ENCODE measurements at regions not wholly inside any gene's neighbourhood (a gene's known extent, or its start where the extent isn't known, plus 50 kb on each side); places are given as distances from the start of the nearest gene placed in this dataset.
"Not testable (repeated sequence)": the region's sequence is repeated elsewhere in the genome, so short reads cannot be mapped to it uniquely, and the experiment has no call there.

DNA sequence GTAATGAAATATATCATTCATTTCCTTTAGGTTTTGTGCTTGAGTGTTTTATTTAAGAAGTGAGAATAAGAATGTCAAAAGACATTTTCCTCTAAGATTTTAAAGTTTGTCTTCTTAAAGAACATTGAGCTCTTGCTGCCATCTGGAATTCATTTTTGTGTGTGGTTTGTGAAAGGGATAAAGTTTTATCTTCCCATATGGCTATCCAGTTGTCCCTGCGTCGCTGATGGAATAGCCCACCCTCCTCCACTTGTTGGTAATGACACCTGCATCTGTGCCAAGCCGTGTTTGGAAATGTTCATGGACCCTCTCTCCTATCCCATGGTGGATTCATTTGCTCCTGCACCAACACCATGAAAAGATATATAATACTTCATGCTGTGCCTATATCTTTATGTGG lies 901.5 kb downstream of the BRD1 start:
- Histone ChIP-seq H3K4me1 (ENCODE audit: control insufficient read depth in 1 of 2, insufficient read depth in 2 of 2, low read length in 2 of 2) (no peaks in the 10 kb centered on the region), H3K36me3 (ENCODE audit: control insufficient read depth in 1 of 2, insufficient read depth in 2 of 2, low read length in 2 of 2) (no peaks in the 10 kb centered on the region), H3K27ac (ENCODE audit: low read depth, low read length) (no peak overlapping the region), H3K4me3 (ENCODE audit: low read depth in 1 of 2, low read length in 2 of 2) (no peak overlapping the region), H3K9me3 (ENCODE audit: control insufficient read depth in 1 of 2, low read length in 2 of 2) (no peaks in the 10 kb centered on the region), H3K9ac (ENCODE audit: low read depth in 1 of 2, low read length in 2 of 2) (no peak overlapping the region), H3K27me3 (ENCODE audit: control insufficient read depth in 1 of 2, insufficient read depth in 2 of 2, low read length in 2 of 2) (no peaks in the 10 kb centered on the region)

- Histone ChIP-seq H3K9ac (ENCODE audit: low read depth in 1 of 2, low read length in 2 of 2) (no peak overlapping the region), H3K9me3 (ENCODE audit: control insufficient read depth in 1 of 2, low read length in 2 of 2) (no peaks in the 10 kb centered on the region), H3K4me3 (ENCODE audit: low read depth in 1 of 2, low read length in 2 of 2) (no peak overlapping the region), H3K27ac (ENCODE audit: low read depth, low read length) (no peak overlapping the region), H3K36me3 (ENCODE audit: control insufficient read depth in 1 of 2, insufficient read depth in 2 of 2, low read length in 2 of 2) (no peaks in the 10 kb centered on the region), H3K4me1 (ENCODE audit: control insufficient read depth in 1 of 2, insufficient read depth in 2 of 2, low read length in 2 of 2) (no peaks in the 10 kb centered on the region), H3K27me3 (ENCODE audit: control insufficient read depth in 1 of 2, insufficient read depth in 2 of 2, low read length in 2 of 2) (no peaks in the 10 kb centered on the region)
Measured at GRCh38 chr22:48925450-48925849, 902.2 kb downstream of the BRD1 start.

GRCh38 chr22:48923996-48924395 lies 903.7 kb downstream of the BRD1 start:
- no peak overlapping the region for H3K4me3 ChIP-seq (ENCODE audit: low read depth in 1 of 2, low read length in 2 of 2)
- no peak overlapping the region for H3K9ac ChIP-seq (ENCODE audit: low read depth in 1 of 2, low read length in 2 of 2)
- H3K36me3 ChIP-seq (ENCODE audit: control insufficient read depth in 1 of 2, insufficient read depth in 2 of 2, low read length in 2 of 2): no peaks in the 10 kb centered on the region
- H3K27ac ChIP-seq (ENCODE audit: low read depth, low read length): no peak overlapping the region
- H3K27me3 ChIP-seq (ENCODE audit: control insufficient read depth in 1 of 2, insufficient read depth in 2 of 2, low read length in 2 of 2): no peaks in the 10 kb centered on the region
- no peaks in the 10 kb centered on the region for H3K9me3 ChIP-seq (ENCODE audit: control insufficient read depth in 1 of 2, low read length in 2 of 2)
- H3K4me1 ChIP-seq (ENCODE audit: control insufficient read depth in 1 of 2, insufficient read depth in 2 of 2, low read length in 2 of 2): no peaks in the 10 kb centered on the region

- no peak overlapping the region for H3K27ac ChIP-seq (ENCODE audit: low read depth, low read length)
- H3K4me3 ChIP-seq (ENCODE audit: low read depth in 1 of 2, low read length in 2 of 2): no peak overlapping the region
- H3K36me3 ChIP-seq (ENCODE audit: control insufficient read depth in 1 of 2, insufficient read depth in 2 of 2, low read length in 2 of 2): no peaks in the 10 kb centered on the region
- H3K27me3 ChIP-seq (ENCODE audit: control insufficient read depth in 1 of 2, insufficient read depth in 2 of 2, low read length in 2 of 2): no peaks in the 10 kb centered on the region
- no peaks in the 10 kb centered on the region for H3K9me3 ChIP-seq (ENCODE audit: control insufficient read depth in 1 of 2, low read length in 2 of 2)
- no peaks in the 10 kb centered on the region for H3K4me1 ChIP-seq (ENCODE audit: control insufficient read depth in 1 of 2, insufficient read depth in 2 of 2, low read length in 2 of 2)
- no peak overlapping the region for H3K9ac ChIP-seq (ENCODE audit: low read depth in 1 of 2, low read length in 2 of 2)
Measured at GRCh38 chr22:48923165-48923865, 904.4 kb downstream of the BRD1 start.

DNA sequence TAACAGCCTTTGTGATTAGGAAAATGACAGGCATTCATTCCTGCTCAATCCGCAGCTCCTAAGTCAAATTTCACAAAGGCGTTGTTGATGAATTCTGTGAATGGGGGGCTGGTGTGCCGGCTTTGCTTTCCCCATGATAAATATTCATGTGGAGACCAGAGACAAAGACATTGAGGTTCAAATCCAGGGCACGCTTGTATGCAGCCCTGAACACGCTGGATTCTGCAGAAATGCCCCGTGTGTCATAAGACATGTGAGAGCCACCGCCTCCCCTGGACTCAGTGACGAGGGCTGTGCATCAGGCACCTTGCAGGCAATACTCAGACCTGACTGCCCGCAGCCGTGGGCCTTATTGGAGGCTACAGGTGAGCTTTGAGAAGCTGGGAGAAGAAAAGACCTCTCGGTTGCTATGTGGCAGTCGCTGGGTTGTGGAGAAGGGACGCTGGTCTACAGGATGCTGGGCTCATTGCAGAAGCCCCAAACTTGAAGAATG lies 906.2 kb downstream of the BRD1 start:
- Histone ChIP-seq H3K36me3 (ENCODE audit: control insufficient read depth in 1 of 2, insufficient read depth in 2 of 2, low read length in 2 of 2) (no peaks in the 10 kb centered on the region), H3K9me3 (ENCODE audit: control insufficient read depth in 1 of 2, low read length in 2 of 2) (no peaks in the 10 kb centered on the region), H3K4me3 (ENCODE audit: low read depth in 1 of 2, low read length in 2 of 2) (no peak overlapping the region), H3K27me3 (ENCODE audit: control insufficient read depth in 1 of 2, insufficient read depth in 2 of 2, low read length in 2 of 2) (no peaks in the 10 kb centered on the region), H3K27ac (ENCODE audit: low read depth, low read length) (no peak overlapping the region), H3K4me1 (ENCODE audit: control insufficient read depth in 1 of 2, insufficient read depth in 2 of 2, low read length in 2 of 2) (no peaks in the 10 kb centered on the region), H3K9ac (ENCODE audit: low read depth in 1 of 2, low read length in 2 of 2) (no peak overlapping the region)

DNA sequence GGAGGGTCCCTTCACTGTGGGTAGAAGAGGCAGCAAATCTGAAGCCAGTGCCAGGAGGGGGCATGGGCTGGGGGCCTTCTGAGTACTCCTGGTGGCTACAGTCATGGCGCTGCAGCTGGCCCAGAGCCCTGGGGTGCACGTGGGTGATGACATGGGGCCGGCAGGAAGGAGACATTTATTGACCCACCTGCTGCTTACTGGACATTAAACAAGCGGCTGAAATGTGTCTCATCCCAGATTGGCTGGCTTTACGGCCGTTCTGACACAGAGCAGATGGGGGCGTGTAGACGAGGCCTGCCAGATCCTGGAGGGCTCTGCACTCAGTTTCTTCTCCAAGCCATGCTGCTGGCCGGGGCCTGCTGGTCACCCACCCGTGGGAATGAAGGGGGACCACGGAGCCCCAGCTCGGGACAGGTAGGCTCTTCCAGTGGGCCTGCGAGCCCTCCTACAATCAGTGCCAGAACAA lies 906.9 kb downstream of the BRD1 start:
- H3K27me3 ChIP-seq (ENCODE audit: control insufficient read depth in 1 of 2, insufficient read depth in 2 of 2, low read length in 2 of 2): no peaks in the 10 kb centered on the region
- no peaks in the 10 kb centered on the region for H3K9me3 ChIP-seq (ENCODE audit: control insufficient read depth in 1 of 2, low read length in 2 of 2)
- H3K4me3 ChIP-seq (ENCODE audit: low read depth in 1 of 2, low read length in 2 of 2): no peak overlapping the region
- H3K4me1 ChIP-seq (ENCODE audit: control insufficient read depth in 1 of 2, insufficient read depth in 2 of 2, low read length in 2 of 2): no peaks in the 10 kb centered on the region
- no peak overlapping the region for H3K9ac ChIP-seq (ENCODE audit: low read depth in 1 of 2, low read length in 2 of 2)
- no peaks in the 10 kb centered on the region for H3K36me3 ChIP-seq (ENCODE audit: control insufficient read depth in 1 of 2, insufficient read depth in 2 of 2, low read length in 2 of 2)
- no peak overlapping the region for H3K27ac ChIP-seq (ENCODE audit: low read depth, low read length)

GRCh38 chr22:48919851-48920589 lies 907.7 kb downstream of the BRD1 start:
- H3K27me3 ChIP-seq (ENCODE audit: control insufficient read depth in 1 of 2, insufficient read depth in 2 of 2, low read length in 2 of 2): no peaks in the 10 kb centered on the region

GRCh38 chr22:48919187-48919590 lies 908.5 kb downstream of the BRD1 start:
- Histone ChIP-seq H3K9me3 (ENCODE audit: control insufficient read depth in 1 of 2, low read length in 2 of 2) (no peaks in the 10 kb centered on the region), H3K27me3 (ENCODE audit: control insufficient read depth in 1 of 2, insufficient read depth in 2 of 2, low read length in 2 of 2) (no peaks in the 10 kb centered on the region), H3K4me3 (ENCODE audit: low read depth in 1 of 2, low read length in 2 of 2) (no peak overlapping the region), H3K27ac (ENCODE audit: low read depth, low read length) (no peak overlapping the region), H3K36me3 (ENCODE audit: control insufficient read depth in 1 of 2, insufficient read depth in 2 of 2, low read length in 2 of 2) (no peaks in the 10 kb centered on the region), H3K4me1 (ENCODE audit: control insufficient read depth in 1 of 2, insufficient read depth in 2 of 2, low read length in 2 of 2) (no peaks in the 10 kb centered on the region), H3K9ac (ENCODE audit: low read depth in 1 of 2, low read length in 2 of 2) (no peak overlapping the region)

More at GRCh38 chr22:48919851-48920589, 907.7 kb downstream of the BRD1 start:
- Histone ChIP-seq H3K9me3 (ENCODE audit: control insufficient read depth in 1 of 2, low read length in 2 of 2) (no peaks in the 10 kb centered on the region), H3K36me3 (ENCODE audit: control insufficient read depth in 1 of 2, insufficient read depth in 2 of 2, low read length in 2 of 2) (no peaks in the 10 kb centered on the region), H3K4me3 (ENCODE audit: low read depth in 1 of 2, low read length in 2 of 2) (no peak overlapping the region), H3K27ac (ENCODE audit: low read depth, low read length) (no peak overlapping the region), H3K4me1 (ENCODE audit: control insufficient read depth in 1 of 2, insufficient read depth in 2 of 2, low read length in 2 of 2) (no peaks in the 10 kb centered on the region), H3K9ac (ENCODE audit: low read depth in 1 of 2, low read length in 2 of 2) (no peak overlapping the region)

- Histone ChIP-seq H3K9ac (ENCODE audit: low read depth in 1 of 2, low read length in 2 of 2) (no peak overlapping the region), H3K4me1 (ENCODE audit: control insufficient read depth in 1 of 2, insufficient read depth in 2 of 2, low read length in 2 of 2) (no peaks in the 10 kb centered on the region), H3K36me3 (ENCODE audit: control insufficient read depth in 1 of 2, insufficient read depth in 2 of 2, low read length in 2 of 2) (no peaks in the 10 kb centered on the region), H3K27me3 (ENCODE audit: control insufficient read depth in 1 of 2, insufficient read depth in 2 of 2, low read length in 2 of 2) (no peaks in the 10 kb centered on the region), H3K4me3 (ENCODE audit: low read depth in 1 of 2, low read length in 2 of 2) (no peak overlapping the region), H3K9me3 (ENCODE audit: control insufficient read depth in 1 of 2, low read length in 2 of 2) (no peaks in the 10 kb centered on the region), H3K27ac (ENCODE audit: low read depth, low read length) (no peak overlapping the region)
Measured at GRCh38 chr22:48918585-48919186, 909.0 kb downstream of the BRD1 start.

DNA sequence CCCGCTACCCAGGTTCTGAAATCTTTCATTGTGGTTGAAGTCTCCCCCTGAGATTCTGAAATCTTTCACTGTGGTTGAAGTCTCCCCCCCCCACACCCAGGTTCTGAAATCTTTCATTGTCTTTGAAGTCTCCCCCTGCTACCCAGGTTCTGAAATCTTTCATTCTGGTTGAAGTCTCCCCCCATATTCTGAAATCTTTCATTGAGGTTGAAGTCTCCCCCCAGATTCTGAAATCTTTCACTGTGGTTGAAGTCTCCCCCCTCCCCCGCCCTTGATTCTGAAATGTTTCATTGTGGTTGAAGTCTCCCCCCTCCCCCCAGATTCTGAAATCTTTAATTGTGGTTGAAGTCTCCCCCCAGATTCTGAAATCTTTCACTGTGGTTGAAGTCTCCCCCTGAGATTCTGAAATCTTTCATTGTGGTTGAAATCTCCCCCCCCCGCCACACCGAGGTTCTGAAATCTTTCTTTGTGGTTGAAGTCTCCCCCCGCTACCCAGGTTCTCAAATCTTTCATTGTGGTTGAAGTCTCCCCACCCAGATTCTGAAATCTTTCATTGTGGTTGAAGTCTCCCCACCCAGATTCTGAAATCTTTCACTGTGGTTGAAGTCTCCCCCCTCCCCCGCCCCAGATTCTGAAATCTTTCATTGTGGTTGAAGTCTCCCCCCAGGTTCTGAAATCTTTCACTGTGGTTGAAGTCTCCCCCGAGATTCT lies 915.2 kb downstream of the BRD1 start:
- not testable (repeated sequence) for H3K27ac ChIP-seq (ENCODE audit: low read depth, low read length); H3K36me3 ChIP-seq (ENCODE audit: control insufficient read depth in 1 of 2, insufficient read depth in 2 of 2, low read length in 2 of 2); H3K9me3 ChIP-seq (ENCODE audit: control insufficient read depth in 1 of 2, low read length in 2 of 2); H3K4me3 ChIP-seq (ENCODE audit: low read depth in 1 of 2, low read length in 2 of 2); H3K27me3 ChIP-seq (ENCODE audit: control insufficient read depth in 1 of 2, insufficient read depth in 2 of 2, low read length in 2 of 2); H3K4me1 ChIP-seq (ENCODE audit: control insufficient read depth in 1 of 2, insufficient read depth in 2 of 2, low read length in 2 of 2); H3K9ac ChIP-seq (ENCODE audit: low read depth in 1 of 2, low read length in 2 of 2)

Data from duodenal mucosa (tissue), 2 donors.